HG03565 (cell line): ENCODE measurements at regions not wholly inside any gene's neighbourhood (a gene's known extent, or its start where the extent isn't known, plus 50 kb on each side); places are given as distances from the start of the nearest gene placed in this dataset.

Experiments used
- ATAC-seq: cut with Tn5 transposase; IDR thresholded peaks from one replicate; pipeline ENCODE4 v1.9.1; 2021; ENCODE audit warnings: mild to moderate bottlenecking, moderate library complexity; ENCODE audit not compliant: unreplicated experiment

DNA sequence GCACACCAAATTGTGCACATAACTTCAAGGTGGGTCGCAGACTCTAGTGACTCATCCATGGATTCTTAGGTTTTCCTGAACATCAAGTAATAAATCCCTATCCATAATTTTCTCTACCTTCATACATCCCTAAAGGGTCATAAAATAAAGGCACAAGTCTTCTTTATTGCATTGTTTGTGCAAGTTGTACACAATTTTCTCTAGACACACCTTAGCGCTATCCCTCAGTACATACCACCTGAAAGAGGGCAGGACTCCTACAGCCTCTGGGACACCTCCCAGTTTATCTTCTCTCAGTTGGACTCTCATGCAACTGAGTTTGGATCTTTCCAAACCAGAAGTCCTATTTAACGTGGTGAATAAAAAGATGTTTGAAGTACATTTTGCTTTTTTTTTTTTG, 168.5 kb upstream of the BMP4 start:
- no peak for ATAC-seq

DNA sequence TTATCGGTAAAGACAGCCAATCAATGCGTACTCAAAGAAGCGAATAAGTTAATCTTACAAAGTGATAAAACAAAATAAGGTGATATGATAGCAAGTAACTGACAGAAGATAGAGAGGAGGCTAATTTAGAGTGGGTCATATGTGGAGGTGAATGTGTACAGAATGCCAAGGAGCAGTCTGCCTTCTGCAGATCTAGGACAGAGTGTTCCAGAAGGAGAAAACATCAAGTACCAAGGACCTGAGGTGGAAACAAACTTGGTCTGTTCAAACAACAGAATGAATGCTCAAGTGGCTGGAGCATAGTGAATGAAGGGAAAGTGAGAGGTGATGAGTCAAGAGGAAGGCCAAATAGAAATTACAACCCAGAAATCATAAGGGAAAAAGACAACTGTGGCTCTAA, 170.3 kb upstream of the BMP4 start:
- ATAC-seq, result no peak

DNA sequence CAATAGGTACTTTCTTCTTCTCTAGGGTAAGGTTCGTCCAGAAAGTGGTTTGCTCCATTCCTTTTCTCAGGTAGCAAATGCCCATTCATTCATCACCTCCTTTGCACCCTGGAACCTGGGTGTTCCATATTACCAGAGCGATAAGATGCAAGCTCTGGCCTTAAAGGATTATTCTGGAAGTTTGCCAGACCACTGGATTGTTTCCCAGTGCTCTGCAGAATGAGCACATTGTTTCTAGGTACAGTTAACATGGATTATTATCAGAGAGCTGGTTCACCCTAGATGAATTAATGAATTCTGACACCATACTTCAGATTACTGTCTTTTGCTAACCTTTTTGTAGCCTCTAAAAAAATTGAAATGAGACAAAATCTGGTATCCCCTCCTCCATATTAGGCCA, 170.9 kb upstream of the BMP4 start:
- ATAC-seq, result no peak

DNA sequence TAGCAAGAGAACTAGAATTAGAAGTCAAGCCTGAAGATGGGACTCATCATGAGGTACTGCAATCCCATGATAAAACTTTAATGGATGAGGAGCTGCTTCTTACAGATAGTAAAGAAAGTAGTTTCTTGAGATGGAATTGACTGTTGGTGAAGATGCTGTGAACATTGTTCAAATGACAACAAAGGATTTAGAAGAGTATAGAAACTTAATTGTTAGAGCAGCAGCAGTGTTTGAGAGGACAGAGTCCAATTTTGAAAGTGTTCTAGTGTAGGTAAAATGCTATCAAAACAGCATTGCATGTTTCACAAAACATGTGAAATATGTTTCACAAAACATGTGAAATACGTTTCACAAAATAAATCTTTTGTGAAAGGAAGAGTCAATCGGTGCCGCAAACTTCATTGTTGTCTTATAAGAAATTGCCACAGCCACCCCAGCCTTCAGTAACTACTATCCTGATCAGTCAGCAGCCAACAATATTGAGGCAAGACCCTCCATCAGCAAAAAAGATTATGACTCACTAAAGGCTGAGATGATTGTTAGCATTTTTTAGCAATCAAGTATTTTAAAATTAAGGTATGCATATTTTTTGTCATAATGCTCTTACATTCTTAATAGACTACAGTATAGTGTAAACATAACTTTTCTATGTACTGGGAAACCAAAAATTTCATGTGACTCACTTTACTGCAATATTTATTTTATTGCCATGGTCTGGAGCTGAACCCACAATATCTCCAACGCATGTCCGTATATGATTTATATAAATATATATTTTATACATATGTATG, 173.4 kb upstream of the BMP4 start:
- ATAC-seq, result no peak

DNA sequence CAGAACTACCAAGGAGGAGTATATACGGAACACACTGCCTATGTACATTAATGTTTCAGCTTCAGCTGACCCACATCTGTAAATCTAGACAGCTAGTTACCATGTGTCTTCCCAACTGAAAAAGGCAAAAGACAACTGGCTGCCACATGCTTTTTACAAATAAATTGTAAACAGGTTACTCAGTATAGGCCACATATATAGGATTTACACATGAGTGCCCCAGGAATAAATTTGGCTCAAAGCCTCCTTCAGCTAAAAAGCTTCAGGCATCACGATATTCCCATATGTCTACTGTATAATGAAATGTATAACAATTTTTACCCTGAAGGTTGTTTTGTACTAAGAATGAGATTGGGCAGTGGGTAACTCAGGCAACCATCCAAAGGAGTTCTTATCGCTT, 175.9 kb upstream of the BMP4 start:
- ATAC-seq, result no peak

GRCh38 chr14:54133896-54134295, 177.3 kb upstream of the BMP4 start:
- ATAC-seq, result no peak

- ATAC-seq, result no peak
These were observed 179.2 kb upstream of the BMP4 start for GRCh38 chr14:54135804-54136280.

DNA sequence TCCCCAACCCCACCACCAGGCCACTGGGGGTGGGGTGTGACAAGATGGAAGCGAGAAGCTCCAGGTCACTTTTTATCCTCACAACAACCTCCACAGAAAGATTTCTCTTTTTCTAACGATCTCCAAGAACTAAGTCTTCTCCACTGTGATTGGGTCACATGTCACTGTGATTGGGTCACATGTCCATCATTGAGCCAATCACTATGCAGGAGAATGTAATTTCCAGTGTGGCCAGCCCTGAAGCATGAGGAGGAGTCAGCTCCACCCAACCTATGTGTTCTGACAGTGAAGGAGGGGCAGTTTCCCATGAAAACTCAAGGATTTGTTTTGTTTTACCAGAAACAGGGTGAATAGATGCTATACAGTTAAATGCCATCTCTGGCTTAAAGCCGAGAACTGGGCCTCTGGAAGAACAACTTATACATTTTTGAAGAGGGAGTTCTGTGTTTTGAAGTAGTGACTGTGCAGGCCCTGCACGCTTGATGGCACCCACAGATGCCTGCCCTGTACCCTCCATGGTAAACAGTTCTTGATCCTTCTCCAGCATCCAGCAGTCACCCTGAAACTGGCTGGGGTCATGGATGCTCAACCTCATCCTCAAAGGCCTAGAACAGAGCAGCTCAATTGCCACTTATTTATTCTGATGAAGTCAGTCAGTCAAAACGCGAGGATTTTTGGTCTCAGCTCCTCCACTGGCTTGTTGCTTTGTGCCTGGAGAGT, 180.4 kb upstream of the BMP4 start:
- ATAC-seq, result no peak

- no peak for ATAC-seq
These were observed 181.0 kb upstream of the BMP4 start for GRCh38 chr14:54137614-54137961.

- ATAC-seq, result no peak
These were observed 181.4 kb upstream of the BMP4 start for GRCh38 chr14:54138024-54138353.

GRCh38 chr14:54138354-54139038, 181.9 kb upstream of the BMP4 start:
- no peak for ATAC-seq

- ATAC-seq, result no peak
These were observed 183.9 kb upstream of the BMP4 start for GRCh38 chr14:54140551-54140950.

- no peak for ATAC-seq
These were observed 190.0 kb upstream of the BMP4 start for GRCh38 chr14:54146601-54147000.

- ATAC-seq, result no peak
These were observed 190.7 kb upstream of the BMP4 start for GRCh38 chr14:54147282-54147681.

- ATAC-seq, result no peak
These were observed 191.1 kb upstream of the BMP4 start for GRCh38 chr14:54147758-54148157.

GRCh38 chr14:54148251-54148650, 191.6 kb upstream of the BMP4 start:
- no peak for ATAC-seq

GRCh38 chr14:54152351-54152750, 195.7 kb upstream of the BMP4 start:
- no peak for ATAC-seq

DNA sequence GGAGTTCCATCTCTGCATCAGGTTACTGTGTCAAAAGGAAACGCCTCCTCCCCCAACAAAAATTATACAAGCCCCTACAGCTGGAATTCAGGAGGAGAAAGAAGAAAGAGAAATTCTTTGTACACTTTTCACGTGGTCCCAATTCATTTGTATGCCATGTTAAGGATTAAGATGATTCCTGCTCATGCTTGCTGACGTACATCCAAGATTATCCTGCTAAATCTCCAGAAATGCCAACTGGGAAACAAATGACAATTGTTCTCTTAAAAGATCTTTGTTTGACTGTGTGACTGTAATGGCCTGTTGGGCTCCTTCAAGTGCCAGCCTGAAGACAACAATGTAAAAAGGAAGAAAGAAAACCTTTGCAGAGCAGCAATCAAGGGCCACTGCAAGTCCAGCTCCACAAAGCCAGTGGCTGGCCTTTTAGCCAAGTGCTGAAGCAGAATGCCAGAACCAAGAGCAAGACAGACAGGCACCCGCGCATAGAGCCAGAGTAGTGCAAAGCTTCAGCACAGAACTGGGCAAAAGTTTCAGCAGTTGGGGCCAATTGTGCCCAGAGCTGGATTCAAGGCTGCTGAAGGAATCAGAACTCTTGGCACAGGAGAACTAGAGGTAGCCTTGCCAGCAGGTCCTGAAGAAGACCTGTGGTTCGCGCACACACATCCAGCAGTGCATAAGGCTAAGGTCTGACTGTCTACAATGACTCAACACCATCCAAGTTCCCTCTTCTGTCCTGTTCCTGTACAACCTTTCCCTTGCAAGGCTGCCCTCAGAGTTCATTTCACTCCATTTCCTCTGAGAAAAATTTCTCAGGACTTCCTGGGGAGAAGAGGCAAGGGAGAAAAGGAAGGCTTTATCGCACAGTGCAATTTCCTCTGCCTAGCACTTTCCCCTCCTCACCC, 209.7 kb upstream of the BMP4 start:
- no peak for ATAC-seq

GRCh38 chr14:54168489-54168888, 211.9 kb upstream of the BMP4 start:
- ATAC-seq, result no peak

- ATAC-seq, result no peak
These were observed 212.8 kb upstream of the BMP4 start for GRCh38 chr14:54169254-54169924.
